Panc1 (cell line): ENCODE measurements at regions not wholly inside any gene's neighbourhood (a gene's known extent, or its start where the extent isn't known, plus 50 kb on each side); places are given as distances from the start of the nearest gene placed in this dataset.

Experiments used
- CTCF ChIP-seq: fragments of 450-650 bp; IDR thresholded peaks from 2 replicates; pipeline ENCODE4 v1.5.1; 2017; ENCODE audit warnings: mild to moderate bottlenecking
- POLR2AphosphoS5 ChIP-seq: IDR thresholded peaks from 2 replicates; pipeline ENCODE4 v1.6.1; 2012; ENCODE audit warnings: mild to moderate bottlenecking, low read depth, low read length, moderate library complexity
- REST ChIP-seq, 2 experiments: IDR thresholded peaks; 2 replicates each; pipeline ENCODE4 v1.6.1; 2011 to 2012; ENCODE audit warnings: low read depth in 2 of 2, control low read depth in 1 of 2, low read length in 1 of 2, mild to moderate bottlenecking in 1 of 2, moderate library complexity in 1 of 2; ENCODE audit not compliant: insufficient read depth in 1 of 2

GRCh38 chr9:99579964-99580363 lies 241.7 kb upstream of the NR4A3 start:
- TF ChIP-seq CTCF (no peak), REST (IDR thresholded peaks at IDR 0.05; ENCODE audit: insufficient read depth in 1 of 2, low read depth in 2 of 2, low read length in 1 of 2) (no peak), POLR2AphosphoS5 (no peak)
